Activated CD8-positive, alpha-beta T cell treated with anti-CD3 and anti-CD28 coated beads for 36 hours (primary cell): ENCODE measurements at regions not wholly inside any gene's neighbourhood (a gene's known extent, or its start where the extent isn't known, plus 50 kb on each side); places are given as distances from the start of the nearest gene placed in this dataset.

Experiments
- ATAC-seq: fragments of 200-7000 bp; cut with Tn5 transposase; one replicate; pipeline ENCODE4 v1.10.0; 2021; ENCODE audit warnings: mild to moderate bottlenecking, moderate library complexity
- CTCF ChIA-PET: fragments of 350-600 bp; sonication (Branson Sonifier 250); formaldehyde crosslinking; loops from one replicate; lab custom pipeline; 2021; ENCODE audit warnings: antibody characterized with exemption; lab: Charles Lee
- POLR2A ChIA-PET: fragments of 350-600 bp; sonication (Branson Sonifier 250); formaldehyde crosslinking; loops from one replicate; lab custom pipeline; 2021; ENCODE audit warnings: antibody characterized with exemption; lab: Charles Lee
- DNase-seq: peaks from one replicate; pipeline ENCODE4 v3.0.0-alpha.2; 2020
- H3K27ac Mint-ChIP-seq: one replicate; pipeline ENCODE4 v1.8.0; 2021; ENCODE audit warnings: mild to moderate bottlenecking, mixed read lengths
- H3K27me3 Mint-ChIP-seq: one replicate; pipeline ENCODE4 v1.8.0; 2021; ENCODE audit warnings: mixed read lengths
- H3K36me3 Mint-ChIP-seq: one replicate; pipeline ENCODE4 v1.8.0; 2021; ENCODE audit warnings: low read depth, mixed read lengths
- H3K4me1 Mint-ChIP-seq: one replicate; pipeline ENCODE4 v1.8.0; 2021; ENCODE audit warnings: low read depth, mixed read lengths
- H3K4me3 Mint-ChIP-seq: one replicate; pipeline ENCODE4 v1.8.0; 2021; ENCODE audit warnings: mild to moderate bottlenecking, moderate library complexity, mixed read lengths
- H3K9me3 Mint-ChIP-seq: one replicate; pipeline ENCODE4 v1.8.0; 2021; ENCODE audit warnings: mixed read lengths
- CTCF ChIP-seq: fragments of 200-600 bp; IDR thresholded peaks from one replicate; pipeline ENCODE4 v1.8.0; 2022; ENCODE audit warnings: antibody characterized with exemption, mild to moderate bottlenecking
- intact Hi-C: fragments of 100-400 bp; cut with micrococcal nuclease; formaldehyde crosslinking; loops from one replicate; pipeline ENCODE4 v1.10.0; 2022

GRCh38 chr4:100736641-100737451 lies 219.0 kb upstream of the EMCN start:
- DNase-seq, result no peak
- Mint-ChIP-seq H3K27ac (no peak overlapping the region), H3K36me3 (no peaks in the 10 kb centered on the region), H3K4me3 (no peak overlapping the region), H3K9me3 (peaks cover 1% of the 10 kb centered on the region), H3K27me3 (peaks cover 2% of the 10 kb centered on the region), H3K4me1 (no peaks in the 10 kb centered on the region)
- no peak for ATAC-seq
- POLR2A ChIA-PET, result no interaction called here
- no peak for TF ChIP-seq CTCF
- intact Hi-C loops, result no loop called here
- CTCF ChIA-PET, result no interaction called here

GRCh38 chr4:100728861-100729260 lies 211.0 kb upstream of the EMCN start:
- no peak overlapping the region for H3K4me3 Mint-ChIP-seq
- DNase-seq, result no peak
- POLR2A ChIA-PET, result no interaction called here
- H3K9me3 Mint-ChIP-seq, result peaks cover 1% of the 10 kb centered on the region
- H3K27me3 Mint-ChIP-seq, result peaks cover 2% of the 10 kb centered on the region
- CTCF ChIA-PET, result no interaction called here
- H3K27ac Mint-ChIP-seq, result no peak overlapping the region
- TF ChIP-seq CTCF, result no peak
- ATAC-seq, result no peak
- intact Hi-C loops, result no loop called here
- H3K4me1 Mint-ChIP-seq, result no peaks in the 10 kb centered on the region
- H3K36me3 Mint-ChIP-seq, result no peaks in the 10 kb centered on the region

- no peak for TF ChIP-seq CTCF
- Mint-ChIP-seq H3K27me3 (peaks cover 10% of the 10 kb centered on the region), H3K4me1 (no peaks in the 10 kb centered on the region), H3K9me3 (no peaks in the 10 kb centered on the region), H3K36me3 (no peaks in the 10 kb centered on the region), H3K27ac (no peak overlapping the region), H3K4me3 (no peak overlapping the region)
- CTCF ChIA-PET, result no interaction called here
- POLR2A ChIA-PET, result no interaction called here
- DNase-seq (no peak), ATAC-seq (no peak)
- intact Hi-C loops, result no loop called here
These were observed 205.1 kb upstream of the EMCN start for GRCh38 chr4:100722866-100723459.

GRCh38 chr4:100722133-100722532 lies 204.3 kb upstream of the EMCN start:
- no peak overlapping the region for H3K4me3 Mint-ChIP-seq
- CTCF ChIA-PET, result no interaction called here
- H3K4me1 Mint-ChIP-seq, result no peaks in the 10 kb centered on the region

More at GRCh38 chr4:100722133-100722532, 204.3 kb upstream of the EMCN start:
- no peak overlapping the region for H3K27ac Mint-ChIP-seq
- DNase-seq, result no peak
- H3K27me3 Mint-ChIP-seq, result peaks cover 10% of the 10 kb centered on the region
- intact Hi-C loops, result no loop called here
- no peak for ATAC-seq
- POLR2A ChIA-PET, result no interaction called here
- no peaks in the 10 kb centered on the region for H3K36me3 Mint-ChIP-seq
- H3K9me3 Mint-ChIP-seq, result no peaks in the 10 kb centered on the region
- no peak for TF ChIP-seq CTCF
